Activated CD4-positive, alpha-beta T cell treated with anti-CD3 and anti-CD28 coated beads, Interleukin-2, amount 50 U/mL, for 16 hours (primary cell): ENCODE measurements at regions not wholly inside any gene's neighbourhood (a gene's known extent, or its start where the extent isn't known, plus 50 kb on each side); places are given as distances from the start of the nearest gene placed in this dataset.

Source experiments
- DNase-seq: peaks from one replicate; pipeline ENCODE4 v3.0.0-alpha.2; 2020

DNA sequence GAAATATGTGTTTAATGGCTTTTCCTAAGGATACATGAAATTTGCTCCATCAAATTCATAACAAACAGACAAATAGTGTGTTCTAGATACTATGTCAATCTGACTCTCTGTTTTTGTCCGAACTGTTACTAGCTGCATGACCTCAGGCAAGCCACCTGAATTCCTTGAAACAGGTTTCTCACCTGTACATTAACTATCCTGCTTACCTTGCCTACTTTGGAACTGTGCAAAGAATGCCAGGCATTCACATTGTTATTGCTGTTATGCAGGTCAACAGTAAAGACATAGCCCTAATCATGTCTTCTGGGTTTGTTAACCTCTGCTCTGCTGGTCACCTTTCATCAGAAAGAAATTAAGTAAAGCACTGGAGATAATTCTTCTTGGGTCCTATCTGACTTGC, 1283.9 kb upstream of the CELF2 start:
- no peak for DNase-seq

DNA sequence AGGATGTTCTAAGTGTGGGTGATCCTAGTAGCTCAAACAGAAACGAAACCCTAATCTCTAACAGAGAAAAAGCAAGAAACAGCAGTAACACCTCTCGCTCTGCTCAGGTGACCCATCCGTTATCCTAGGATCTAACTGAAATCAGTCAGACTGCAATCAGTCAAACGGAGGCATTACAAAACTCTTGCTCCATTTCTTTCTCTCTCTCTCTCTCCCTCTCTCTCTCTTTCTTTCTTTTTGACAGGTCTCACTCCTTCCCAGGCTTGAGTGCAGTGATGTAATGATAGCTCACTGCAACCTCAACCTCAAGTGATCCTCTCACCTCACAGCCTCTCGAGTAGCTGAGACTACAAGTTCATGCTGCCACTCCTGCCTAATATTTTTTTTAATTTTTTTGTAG, 1283.5 kb upstream of the CELF2 start:
- no peak for DNase-seq

DNA sequence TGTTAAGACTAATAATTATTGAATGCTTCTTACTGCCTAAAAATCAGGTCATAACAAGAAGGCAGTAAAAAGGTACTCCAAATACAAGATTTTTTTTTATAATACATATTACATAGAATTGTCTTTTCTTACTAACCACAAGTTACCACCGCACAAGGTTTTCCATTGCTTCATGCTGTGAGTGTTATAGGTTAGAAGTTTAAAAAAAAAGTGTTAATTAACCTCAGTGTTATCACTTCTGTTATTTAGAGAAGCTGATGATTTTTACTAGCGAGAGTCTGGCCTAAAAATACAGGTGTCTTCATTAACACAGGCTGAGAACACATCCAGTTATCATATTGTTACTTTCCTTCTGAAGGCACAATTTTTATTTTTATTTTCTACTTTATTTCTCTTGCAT, 1281.9 kb upstream of the CELF2 start:
- no peak for DNase-seq

GRCh38 chr10:9743639-9744038, 1274.0 kb upstream of the CELF2 start:
- DNase-seq = no peak

DNA sequence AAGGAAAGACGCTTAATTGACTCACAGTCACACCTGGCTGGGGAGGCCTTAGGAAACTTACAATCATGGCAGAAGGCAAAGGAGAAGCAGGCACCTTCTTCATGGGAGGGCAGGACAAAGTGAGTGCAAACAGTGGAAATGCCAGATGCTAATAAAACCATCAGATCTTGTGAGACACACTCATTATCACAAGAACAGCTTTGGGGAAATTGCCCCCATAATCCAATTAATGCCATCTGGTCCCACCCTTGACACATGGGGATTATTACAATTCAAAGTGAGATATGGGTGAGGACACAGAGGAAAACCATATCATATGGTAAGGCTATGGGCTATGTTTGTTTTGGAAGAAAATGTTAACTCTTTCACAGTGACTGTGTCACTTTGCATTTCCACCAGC, 1272.5 kb upstream of the CELF2 start:
- DNase-seq = no peak

DNA sequence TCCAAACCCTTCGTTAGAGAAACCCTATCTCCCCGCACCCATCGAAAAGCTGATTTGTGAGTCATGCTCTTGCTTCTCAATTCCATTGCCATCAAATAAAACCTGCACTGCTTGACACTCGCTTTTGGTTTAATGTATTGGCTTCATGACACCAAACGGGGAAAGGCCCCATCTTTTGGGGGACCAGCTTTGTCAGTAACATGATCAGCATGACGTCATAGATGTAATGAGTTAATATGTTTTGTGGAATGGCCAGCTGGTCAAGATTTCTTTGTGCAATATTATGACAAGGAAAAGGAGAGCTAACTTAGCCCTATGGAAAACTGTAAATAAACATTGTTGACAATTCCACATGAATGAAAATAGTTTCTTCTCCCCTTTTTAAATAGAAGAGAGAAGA, 1260.5 kb upstream of the CELF2 start:
- DNase-seq = no peak

- no peak for DNase-seq
These were observed 1258.1 kb upstream of the CELF2 start for GRCh38 chr10:9759596-9759995.

GRCh38 chr10:9762966-9763656, 1254.6 kb upstream of the CELF2 start:
- DNase-seq = no peak

GRCh38 chr10:9766762-9767161, 1250.9 kb upstream of the CELF2 start:
- no peak for DNase-seq

- no peak for DNase-seq
These were observed 1236.0 kb upstream of the CELF2 start for GRCh38 chr10:9781666-9782065.

DNA sequence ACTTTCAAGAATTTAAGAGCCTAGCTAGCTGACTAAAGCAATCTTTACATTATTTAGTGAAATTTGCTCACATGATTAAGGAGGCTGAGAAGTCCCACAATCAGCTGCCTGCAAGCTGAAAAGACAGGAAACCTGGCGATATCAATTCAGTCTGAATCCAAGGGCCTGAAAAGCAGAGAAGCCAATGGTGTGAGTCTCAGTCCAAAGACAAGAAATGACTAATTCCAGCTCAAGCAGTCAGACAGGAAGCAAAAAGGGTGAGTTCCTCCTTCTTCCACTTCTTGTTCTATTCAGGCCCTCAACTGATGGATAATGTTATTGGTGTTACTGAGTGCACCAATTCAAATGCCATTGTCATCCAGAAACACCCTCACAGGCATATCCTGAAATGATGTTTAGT, 1231.6 kb upstream of the CELF2 start:
- no peak for DNase-seq

GRCh38 chr10:9786576-9786975, 1231.1 kb upstream of the CELF2 start:
- no peak for DNase-seq

- no peak for DNase-seq
These were observed 1227.7 kb upstream of the CELF2 start for GRCh38 chr10:9789996-9790395.

DNA sequence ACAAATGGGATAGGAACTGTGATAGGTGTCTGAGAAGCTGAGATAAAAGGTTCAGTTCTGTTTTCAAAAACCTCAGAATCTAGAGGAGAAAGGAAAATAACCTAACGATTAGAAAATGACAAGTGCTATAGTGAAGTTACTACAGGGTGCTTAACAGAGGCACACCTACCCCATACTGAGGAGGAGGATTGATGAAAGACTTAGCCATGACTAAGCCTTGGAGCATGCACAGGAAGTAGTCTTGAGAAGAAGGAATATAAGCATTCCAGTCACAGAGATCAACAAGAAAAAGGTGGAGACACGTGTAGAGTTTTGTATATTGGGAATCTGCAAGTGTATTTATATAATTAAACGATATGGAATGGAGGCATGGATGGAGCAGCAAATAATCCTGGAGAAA, 1225.5 kb upstream of the CELF2 start:
- no peak for DNase-seq

GRCh38 chr10:9796564-9796963, 1221.1 kb upstream of the CELF2 start:
- DNase-seq = no peak

DNA sequence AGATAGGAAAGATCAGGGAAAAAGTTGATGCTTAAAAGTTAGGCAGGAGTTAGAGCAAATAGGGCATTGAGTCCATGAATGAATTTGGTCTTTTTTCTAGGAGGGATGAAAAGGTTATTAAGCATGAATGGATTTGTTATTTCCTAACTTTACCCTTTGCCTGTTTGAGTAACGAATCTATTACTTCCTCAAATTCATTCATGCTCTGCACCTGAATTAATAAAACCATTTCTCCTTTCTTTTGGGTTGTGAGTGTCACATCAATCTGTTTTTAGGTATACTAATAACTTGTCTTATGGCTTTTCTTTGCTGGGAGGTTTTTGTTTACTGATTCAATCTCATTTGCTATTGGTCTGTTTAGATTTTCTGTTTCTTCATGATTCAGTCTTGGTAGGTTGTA, 1217.7 kb upstream of the CELF2 start:
- no peak for DNase-seq

DNA sequence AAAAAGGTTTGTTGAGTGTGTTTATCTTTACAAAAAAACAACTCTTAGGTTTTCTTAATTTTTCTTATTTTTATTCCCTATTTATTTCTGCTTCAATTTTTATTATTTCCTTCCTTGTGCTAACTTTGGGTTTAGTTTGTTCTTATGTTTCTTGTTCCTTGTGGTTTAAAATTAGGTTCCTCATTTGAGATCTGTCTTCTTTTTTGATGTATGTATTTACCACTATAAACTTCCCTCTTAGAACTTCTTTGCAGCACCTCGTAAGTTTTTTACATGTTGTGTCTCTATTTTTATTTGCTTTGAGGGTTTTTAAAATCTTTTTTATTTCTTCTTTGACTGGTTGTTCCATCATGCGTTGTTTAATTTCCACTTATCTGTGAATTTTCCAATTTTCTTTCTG, 1217.1 kb upstream of the CELF2 start:
- no peak for DNase-seq

DNA sequence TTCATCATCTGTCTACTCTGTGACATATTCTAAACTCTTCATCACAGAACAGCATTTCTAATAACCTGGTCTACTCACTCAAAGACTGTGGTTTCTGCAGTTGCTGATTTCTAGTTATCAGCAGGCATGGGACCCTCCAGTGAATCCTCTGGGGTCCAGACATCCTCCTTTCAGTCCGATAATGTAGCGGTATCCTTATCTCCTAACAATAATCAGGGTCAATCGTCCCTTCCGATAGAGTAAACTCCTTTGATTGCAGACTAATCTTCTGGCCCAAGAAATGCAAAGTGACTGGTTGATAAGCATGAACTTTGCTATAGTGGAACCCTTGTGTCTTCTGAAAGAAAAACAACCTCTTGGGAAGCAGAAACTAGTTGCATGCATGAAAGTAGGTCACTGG, 1209.8 kb upstream of the CELF2 start:
- DNase-seq = no peak

GRCh38 chr10:9811601-9812000, 1206.1 kb upstream of the CELF2 start:
- DNase-seq = no peak

DNA sequence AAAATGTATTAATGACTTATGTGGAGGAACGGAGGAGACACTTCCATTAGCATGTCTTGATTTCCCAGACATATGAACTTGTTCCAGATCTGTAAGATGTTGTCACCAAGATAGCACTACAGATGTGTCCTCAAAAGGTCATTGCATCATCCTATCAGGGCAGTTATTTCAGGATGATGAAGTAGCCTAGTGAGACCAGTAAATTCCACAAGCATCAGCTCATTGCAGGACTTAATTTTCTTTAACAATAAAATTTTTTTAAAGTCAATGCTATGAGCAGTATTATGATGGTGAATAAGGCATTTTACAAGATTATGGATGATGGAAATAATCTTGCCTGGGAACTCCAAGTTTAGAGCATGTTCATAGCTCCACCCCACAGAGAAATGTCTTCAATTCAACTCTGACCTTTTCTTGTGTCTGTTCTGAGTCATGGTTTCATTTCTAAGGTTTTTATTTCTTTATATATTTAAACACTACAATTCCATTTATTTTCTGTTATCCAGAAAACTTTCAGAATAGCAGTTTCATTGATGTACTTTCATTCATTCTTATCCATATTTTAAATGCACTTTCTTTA, 1203.3 kb upstream of the CELF2 start:
- no peak for DNase-seq

- no peak for DNase-seq
These were observed 1197.7 kb upstream of the CELF2 start for GRCh38 chr10:9819756-9820494.

- no peak for DNase-seq
These were observed 1194.3 kb upstream of the CELF2 start for GRCh38 chr10:9823268-9823930.

DNA sequence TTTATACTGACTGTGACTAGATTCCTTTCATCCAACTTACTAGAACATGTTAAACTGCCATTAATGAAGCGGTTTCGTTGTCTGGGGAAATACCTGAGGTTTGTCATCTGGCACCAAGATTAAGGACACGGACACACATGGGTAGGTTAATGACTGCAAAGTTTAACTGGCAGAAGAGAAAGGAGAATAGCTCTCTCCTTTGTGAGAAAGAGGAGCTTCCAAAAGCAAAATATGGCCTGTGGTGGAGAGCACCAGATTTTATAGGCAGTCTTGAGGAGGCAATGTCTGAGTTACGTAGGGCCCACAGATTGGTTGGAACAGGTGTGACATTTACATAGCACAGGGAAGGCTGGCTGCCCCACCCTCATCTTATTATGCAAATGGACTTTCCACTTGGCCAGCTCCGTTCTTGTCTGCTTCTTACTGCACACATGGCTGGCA, 1193.0 kb upstream of the CELF2 start:
- DNase-seq = no peak

GRCh38 chr10:9825491-9826018, 1192.1 kb upstream of the CELF2 start:
- DNase-seq = no peak
